HEK293T (cell line): ENCODE measurements at regions not wholly inside any gene's neighbourhood (a gene's known extent, or its start where the extent isn't known, plus 50 kb on each side); places are given as distances from the start of the nearest gene placed in this dataset.

Experiments used
- CTCF ChIA-PET: fragments of 350-600 bp; formaldehyde crosslinking; extraction: SDS; loops from one replicate; lab custom pipeline; 2021; ENCODE audit warnings: antibody characterized with exemption, inconsistent platforms; lab: Yijun Ruan, JAX
- POLR2A ChIA-PET: fragments of 350-600 bp; formaldehyde crosslinking; extraction: SDS; loops from one replicate; lab custom pipeline; 2020; ENCODE audit warnings: antibody characterized with exemption, inconsistent platforms; lab: Yijun Ruan, JAX
- DNase-seq: peaks from one replicate; pipeline ENCODE4 v3.0.0; 2012; ENCODE audit warnings: mixed read lengths; ENCODE audit errors: extremely low spot score
- ARNT ChIP-seq: fragments of 450-650 bp; IDR thresholded peaks from 2 replicates; pipeline ENCODE4 v1.6.1; 2017; ENCODE audit warnings: mild to moderate bottlenecking
- BHLHE40 ChIP-seq: fragments of 450-650 bp; IDR thresholded peaks from 2 replicates; pipeline ENCODE4 v1.6.1; 2016; ENCODE audit warnings: mild to moderate bottlenecking, moderate library complexity, borderline replicate concordance
- CTBP1 ChIP-seq: fragments of 450-650 bp; IDR thresholded peaks from 2 replicates; pipeline ENCODE4 v1.6.1; 2016; ENCODE audit warnings: borderline replicate concordance
- ELF4 ChIP-seq: fragments of 450-650 bp; IDR thresholded peaks from 2 replicates; pipeline ENCODE4 v1.6.1; 2017; ENCODE audit warnings: antibody characterized with exemption
- FOXA1 ChIP-seq: fragments of 450-650 bp; IDR thresholded peaks from 2 replicates; pipeline ENCODE4 v1.6.1; 2016; ENCODE audit warnings: mild to moderate bottlenecking
- FOXK2 ChIP-seq: fragments of 450-650 bp; IDR thresholded peaks from 2 replicates; pipeline ENCODE4 v1.6.1; 2016; ENCODE audit warnings: mild to moderate bottlenecking
- FOXM1 ChIP-seq: fragments of 450-650 bp; IDR thresholded peaks from 2 replicates; pipeline ENCODE4 v1.6.1; 2017; ENCODE audit warnings: mild to moderate bottlenecking, borderline replicate concordance
- HDGF ChIP-seq: fragments of 450-650 bp; IDR thresholded peaks from 2 replicates; pipeline ENCODE4 v1.6.1; 2017; ENCODE audit warnings: antibody characterized with exemption, borderline replicate concordance
- L3MBTL2 ChIP-seq: fragments of 450-650 bp; conservative IDR thresholded peaks from 2 replicates; pipeline ENCODE4 v1.6.1; 2016; ENCODE audit warnings: mild to moderate bottlenecking
- LEF1 ChIP-seq: fragments of 450-650 bp; IDR thresholded peaks from 2 replicates; pipeline ENCODE4 v1.6.1; 2017; ENCODE audit warnings: mild to moderate bottlenecking, borderline replicate concordance
- NFRKB ChIP-seq: fragments of 450-650 bp; IDR thresholded peaks from 2 replicates; pipeline ENCODE4 v1.6.1; 2016; ENCODE audit warnings: mild to moderate bottlenecking, moderate library complexity
- PKNOX1 ChIP-seq: fragments of 450-650 bp; IDR thresholded peaks from 2 replicates; pipeline ENCODE4 v1.6.1; 2016
- SP1 ChIP-seq: fragments of 450-650 bp; IDR thresholded peaks from 2 replicates; pipeline ENCODE4 v1.6.1; 2017
- SUZ12 ChIP-seq: fragments of 450-650 bp; IDR thresholded peaks from 2 replicates; pipeline ENCODE4 v1.6.1; 2016; ENCODE audit warnings: mild to moderate bottlenecking
- TARDBP ChIP-seq: fragments of 450-650 bp; IDR thresholded peaks from 2 replicates; pipeline ENCODE4 v1.6.1; 2016
- ZNF384 ChIP-seq: fragments of 450-650 bp; IDR thresholded peaks from 2 replicates; pipeline ENCODE4 v1.6.1; 2016

DNA sequence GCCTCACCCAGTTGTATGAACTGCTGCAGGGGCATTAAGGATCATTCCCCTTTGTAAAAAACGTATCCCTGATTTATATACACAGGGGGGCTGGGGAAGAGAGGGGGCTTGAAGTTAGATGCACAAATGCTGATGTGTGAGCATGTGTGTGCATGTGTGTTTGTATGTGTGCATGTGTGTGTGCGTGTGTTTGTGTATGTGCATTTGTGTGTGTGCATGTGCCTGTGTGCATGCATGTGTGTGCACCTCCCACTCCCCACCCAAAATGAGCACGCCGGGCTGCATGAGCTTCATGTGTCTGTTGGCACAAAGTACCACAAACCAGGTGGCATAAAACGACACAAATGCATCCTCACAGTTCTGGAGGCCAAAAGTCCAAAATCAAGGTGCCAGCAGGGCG lies 1315.2 kb downstream of the TBC1D22A start:
- ChIA-PET POLR2A (no interaction called here), CTCF (no interaction called here)
- no peak for DNase-seq
- TF ChIP-seq FOXK2 (no peak), FOXM1 (no peak), L3MBTL2 (no peak), SUZ12 (no peak), HDGF (no peak), SP1 (no peak)

DNA sequence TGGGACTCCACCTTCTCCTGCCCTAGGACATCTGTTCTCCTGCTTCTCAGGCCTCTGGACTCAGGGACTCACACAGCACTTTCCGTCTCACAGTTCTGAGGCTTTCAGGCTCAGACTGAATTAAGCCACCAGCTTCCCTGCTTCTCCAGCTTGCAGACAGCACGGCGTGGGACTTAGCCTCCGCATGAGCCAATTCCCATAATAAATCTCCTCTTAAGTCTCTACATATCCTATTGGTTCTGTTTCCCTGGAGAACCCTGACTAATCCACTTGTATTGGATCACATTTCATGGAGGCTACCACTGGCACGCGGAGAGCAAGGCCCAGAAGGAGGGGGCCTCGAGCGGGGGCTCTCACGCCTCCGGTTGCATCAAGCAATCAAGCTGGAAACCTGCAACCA lies 1313.6 kb downstream of the TBC1D22A start:
- CTCF ChIA-PET = no interaction called here
- TF ChIP-seq SP1 = no peak
- POLR2A ChIA-PET = no interaction called here
- no peak for DNase-seq

DNA sequence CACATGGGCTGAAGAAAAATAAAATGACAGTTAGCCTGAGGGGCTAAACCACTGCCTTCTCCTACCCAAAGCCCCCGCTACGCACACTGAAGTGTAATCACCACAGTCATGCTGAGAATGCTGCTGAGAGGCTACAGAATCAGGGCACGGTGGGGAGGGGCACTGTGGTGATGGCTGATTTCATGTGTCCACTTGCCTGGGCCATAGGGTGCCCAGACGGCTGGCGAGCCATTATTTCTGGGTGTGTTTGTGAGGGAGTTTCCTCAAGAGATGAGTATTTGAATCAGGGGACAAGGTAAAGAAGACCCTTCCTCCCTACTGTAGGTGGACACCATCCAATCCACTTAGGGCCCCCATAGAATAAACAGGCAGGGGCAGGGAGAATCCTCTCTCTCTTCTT lies 1313.2 kb downstream of the TBC1D22A start:
- CTCF ChIA-PET = no interaction called here
- POLR2A ChIA-PET = no interaction called here
- no peak for TF ChIP-seq ZNF384
- no peak for TF ChIP-seq PKNOX1
- TF ChIP-seq SUZ12 = no peak
- no peak for TF ChIP-seq L3MBTL2
- no peak for TF ChIP-seq FOXM1
- TF ChIP-seq BHLHE40 = no peak
- TF ChIP-seq ARNT = no peak
- TF ChIP-seq SP1 = no peak
- no peak for TF ChIP-seq NFRKB
- no peak for TF ChIP-seq ELF4
- TF ChIP-seq HDGF = no peak
- TF ChIP-seq TARDBP = no peak
- TF ChIP-seq CTBP1 = no peak
- TF ChIP-seq LEF1 = no peak
- TF ChIP-seq FOXA1 = no peak
- no peak for TF ChIP-seq FOXK2
- DNase-seq = no peak

DNA sequence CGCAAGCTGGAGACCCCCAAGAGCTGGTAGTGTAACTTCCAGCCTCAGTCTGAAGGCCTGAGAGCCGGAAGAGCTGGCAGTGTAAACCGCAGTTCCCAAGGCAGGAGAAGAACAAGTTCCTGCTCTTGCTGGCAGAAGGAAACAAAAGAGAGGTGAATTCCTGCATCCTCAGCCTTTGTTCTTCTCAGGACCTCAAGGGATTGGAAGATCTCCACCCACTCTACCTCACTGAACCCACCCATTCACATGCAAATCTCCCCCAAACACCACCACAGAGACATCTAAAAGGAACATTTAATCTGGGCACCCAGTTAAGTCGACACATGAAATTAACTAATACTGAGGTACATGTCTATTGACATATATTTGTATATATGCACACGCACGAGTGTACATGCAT lies 1310.3 kb downstream of the TBC1D22A start:
- CTCF ChIA-PET = no interaction called here
- no peak for TF ChIP-seq BHLHE40
- TF ChIP-seq CTBP1 = no peak
- no peak for TF ChIP-seq FOXA1
- no peak for TF ChIP-seq LEF1
- TF ChIP-seq PKNOX1 = no peak
- no peak for TF ChIP-seq HDGF
- TF ChIP-seq FOXM1 = no peak
- TF ChIP-seq L3MBTL2 = no peak
- TF ChIP-seq SUZ12 = no peak
- no peak for TF ChIP-seq ELF4
- TF ChIP-seq NFRKB = no peak
- no peak for TF ChIP-seq ZNF384
- TF ChIP-seq TARDBP = no peak
- TF ChIP-seq SP1 = no peak
- no peak for TF ChIP-seq ARNT
- TF ChIP-seq FOXK2 = no peak
- POLR2A ChIA-PET = no interaction called here
- DNase-seq = no peak

DNA sequence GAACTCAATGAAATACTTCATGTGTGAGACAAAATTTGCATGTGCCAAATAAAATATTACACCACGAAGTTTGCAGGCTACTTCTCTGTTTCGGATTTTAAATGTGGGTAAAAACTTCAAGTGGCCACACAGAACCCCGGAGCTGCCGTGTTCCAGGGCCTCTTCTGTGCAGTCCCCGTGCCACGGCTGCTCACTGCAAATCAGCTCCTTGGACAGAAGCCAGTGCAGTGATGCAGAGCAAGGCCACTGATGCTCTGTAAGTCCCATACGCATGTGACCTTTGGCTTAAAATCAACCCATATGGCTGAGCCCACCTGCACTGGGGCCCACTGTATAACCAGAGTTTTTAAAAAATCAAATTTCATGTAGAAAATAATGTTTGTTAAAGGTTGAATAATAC lies 1309.4 kb downstream of the TBC1D22A start:
- ChIA-PET POLR2A (no interaction called here), CTCF (no interaction called here)
- no peak for DNase-seq
- TF ChIP-seq TARDBP = no peak
- TF ChIP-seq BHLHE40 = no peak
- no peak for TF ChIP-seq ARNT

DNA sequence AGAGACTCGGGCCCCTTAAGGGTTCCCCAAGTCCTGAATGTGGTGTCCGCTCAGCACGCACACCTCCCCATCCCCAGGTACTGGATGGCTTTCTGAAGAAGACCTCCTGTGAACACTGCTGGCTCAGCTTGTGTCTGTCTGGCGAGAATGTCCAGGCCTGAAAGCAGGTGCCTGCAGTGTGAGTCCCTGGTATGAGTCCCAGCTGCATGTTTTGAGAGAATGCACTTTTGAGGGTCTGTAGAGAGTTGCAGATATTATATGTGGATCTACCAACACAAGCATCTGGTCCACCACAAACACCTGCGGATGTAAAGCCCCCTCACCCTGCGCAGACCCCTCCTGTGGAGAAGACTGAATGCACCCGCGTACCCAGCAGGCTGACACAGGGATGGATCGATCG lies 1308.9 kb downstream of the TBC1D22A start:
- ChIA-PET POLR2A (no interaction called here), CTCF (no interaction called here)
- no peak for DNase-seq
- TF ChIP-seq BHLHE40 (no peak), HDGF (no peak), LEF1 (no peak), SP1 (no peak), FOXA1 (no peak), L3MBTL2 (no peak), ZNF384 (no peak), ELF4 (no peak), ARNT (no peak), FOXM1 (no peak), FOXK2 (no peak)

DNA sequence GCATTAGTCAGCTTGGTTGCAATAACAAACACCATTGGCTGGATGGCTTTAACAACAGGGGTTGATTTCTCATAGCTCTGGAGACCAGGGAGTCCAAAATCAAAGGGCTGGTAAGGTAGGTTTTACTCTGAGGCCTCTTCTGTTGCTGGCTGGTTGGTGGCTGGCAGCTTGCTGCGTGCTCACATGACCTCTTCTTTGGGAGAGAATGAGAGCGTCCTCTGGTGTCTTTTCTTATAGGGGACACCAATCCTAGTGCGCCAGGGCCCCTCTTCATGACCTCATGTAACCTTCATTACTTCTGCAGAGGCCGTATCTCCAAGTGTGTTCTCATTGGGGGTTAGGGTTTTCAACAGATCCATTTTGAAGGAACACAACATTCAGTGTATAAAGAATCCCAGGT lies 1308.3 kb downstream of the TBC1D22A start:
- no peak for TF ChIP-seq HDGF
- TF ChIP-seq ELF4 = no peak
- no peak for TF ChIP-seq SP1
- no peak for TF ChIP-seq FOXK2
- no peak for TF ChIP-seq BHLHE40
- TF ChIP-seq CTBP1 = no peak
- ChIA-PET POLR2A (no interaction called here), CTCF (no interaction called here)
- no peak for DNase-seq

GRCh38 chr22:48070083-48070482 lies 1307.6 kb downstream of the TBC1D22A start:
- no peak for DNase-seq
- TF ChIP-seq PKNOX1 (no peak), HDGF (no peak), NFRKB (no peak), TARDBP (no peak), L3MBTL2 (no peak), FOXA1 (no peak), FOXM1 (no peak)
- ChIA-PET CTCF (no interaction called here), POLR2A (no interaction called here)
